Uterus (tissue), 3 donors: ENCODE measurements at regions not wholly inside any gene's neighbourhood (a gene's known extent, or its start where the extent isn't known, plus 50 kb on each side); places are given as distances from the start of the nearest gene placed in this dataset.

ENCODE experiments used
- DNase-seq, 2 donors: peaks; one replicate each; pipeline ENCODE4 v3.0.0-alpha.2; 2019 to 2020
- H3K27ac ChIP-seq, 2 donors: fragments of 200-600 bp; sonication (generic); 1 replicate in 1 of 2; 2 replicates in 1 of 2; pipeline ENCODE4 v1.5.1; 2016 to 2018
- H3K27me3 ChIP-seq, 2 donors: fragments of 200-600 bp; sonication (generic); one replicate each; pipeline ENCODE4 v1.5.1; 2018 to 2019; ENCODE audit warnings: control low read depth in 1 of 2
- H3K36me3 ChIP-seq, 2 donors: fragments of 200-600 bp; sonication (generic); one replicate each; pipeline ENCODE4 v1.5.1; 2019; ENCODE audit warnings: control low read depth in 1 of 2
- H3K4me1 ChIP-seq, 2 donors: fragments of 200-600 bp; sonication (generic); one replicate each; pipeline ENCODE4 v1.5.1; 2018 to 2019; ENCODE audit warnings: control low read depth in 1 of 2
- H3K4me3 ChIP-seq, 2 donors: fragments of 200-600 bp; sonication (generic); 1 replicate in 1 of 2; 2 replicates in 1 of 2; pipeline ENCODE4 v1.5.1; 2018 to 2019; ENCODE audit warnings: mild to moderate bottlenecking in 1 of 2
- H3K9me3 ChIP-seq, 2 donors: fragments of 200-600 bp; sonication (generic); one replicate each; pipeline ENCODE4 v1.5.1; 2019; ENCODE audit warnings: control low read depth in 1 of 2
- POLR2A ChIP-seq, 2 donors: fragments of 450-650 bp; IDR thresholded peaks; one replicate each; pipeline ENCODE4 v1.6.1; 2016; ENCODE audit warnings: antibody characterized with exemption in 2 of 2, mild to moderate bottlenecking in 1 of 2, moderate library complexity in 1 of 2
- intact Hi-C: fragments of 100-400 bp; cut with DNase I; formaldehyde crosslinking; loops from one replicate; pipeline ENCODE4 v1.15.1; 2023; ENCODE audit warnings: low total_unique reads
- TF ChIP-seq, protein P1 (sequence below), 4 experiments: fragments of 200-600 bp in 2 of 4; fragments of 450-650 bp in 2 of 4; sonication (generic) in 2 of 4; IDR thresholded peaks; one replicate each; pipeline ENCODE4 v1.5.1; 2016 to 2019; ENCODE audit warnings: antibody characterized with exemption in 4 of 4, mild to moderate bottlenecking in 2 of 4, moderate library complexity in 1 of 4
- donor health status: DM: yes; HTN: yes; CAD: no.

- Histone ChIP-seq H3K36me3 (no peaks in the 10 kb centered on the region), H3K4me3 (no peak overlapping the region), H3K4me1 (no peaks in the 10 kb centered on the region), H3K9me3 (no peaks in the 10 kb centered on the region), H3K27me3 (no peaks in the 10 kb centered on the region), H3K27ac (no peak overlapping the region)
- TF ChIP-seq POLR2A (IDR thresholded peaks at IDR 0.05): no peak
- TF ChIP-seq, protein P1, sequence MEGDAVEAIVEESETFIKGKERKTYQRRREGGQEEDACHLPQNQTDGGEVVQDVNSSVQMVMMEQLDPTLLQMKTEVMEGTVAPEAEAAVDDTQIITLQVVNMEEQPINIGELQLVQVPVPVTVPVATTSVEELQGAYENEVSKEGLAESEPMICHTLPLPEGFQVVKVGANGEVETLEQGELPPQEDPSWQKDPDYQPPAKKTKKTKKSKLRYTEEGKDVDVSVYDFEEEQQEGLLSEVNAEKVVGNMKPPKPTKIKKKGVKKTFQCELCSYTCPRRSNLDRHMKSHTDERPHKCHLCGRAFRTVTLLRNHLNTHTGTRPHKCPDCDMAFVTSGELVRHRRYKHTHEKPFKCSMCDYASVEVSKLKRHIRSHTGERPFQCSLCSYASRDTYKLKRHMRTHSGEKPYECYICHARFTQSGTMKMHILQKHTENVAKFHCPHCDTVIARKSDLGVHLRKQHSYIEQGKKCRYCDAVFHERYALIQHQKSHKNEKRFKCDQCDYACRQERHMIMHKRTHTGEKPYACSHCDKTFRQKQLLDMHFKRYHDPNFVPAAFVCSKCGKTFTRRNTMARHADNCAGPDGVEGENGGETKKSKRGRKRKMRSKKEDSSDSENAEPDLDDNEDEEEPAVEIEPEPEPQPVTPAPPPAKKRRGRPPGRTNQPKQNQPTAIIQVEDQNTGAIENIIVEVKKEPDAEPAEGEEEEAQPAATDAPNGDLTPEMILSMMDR (IDR thresholded peaks at IDR 0.05): no peak
- intact Hi-C loops: loop anchor here (10.0 kb wide), 1 partner anchor 787 kb away; no protein-coding TSS in a partner anchor
- DNase-seq: no peak
Observed at GRCh38 chr4:8737601-8738279, 133.9 kb downstream of the HMX1 start.

DNA sequence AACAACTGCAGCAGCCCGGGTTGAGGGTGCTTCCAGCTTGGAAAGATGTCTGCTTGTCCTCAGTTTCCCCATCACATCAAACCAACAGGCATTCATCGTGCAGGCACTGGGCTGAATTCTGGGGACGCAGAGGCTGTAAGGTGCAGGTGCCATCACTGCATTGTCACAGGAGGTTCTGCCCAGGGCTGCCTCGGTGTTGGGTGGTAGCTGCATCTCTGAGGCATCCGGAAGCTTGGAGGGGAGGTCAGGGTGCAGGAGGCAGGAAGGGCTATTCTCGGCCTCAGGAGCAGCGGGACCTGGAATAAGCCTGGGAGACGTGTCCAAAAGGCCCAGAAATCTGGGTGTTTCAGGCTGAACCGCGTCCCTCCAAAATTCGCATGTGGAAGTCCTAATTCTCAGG is 134.6 kb downstream of the HMX1 start:
- intact Hi-C loops: loop anchor here (10.0 kb wide), 1 partner anchor 788 kb away; no protein-coding TSS in a partner anchor
- no peak for DNase-seq

GRCh38 chr4:8736090-8736825 is 135.4 kb downstream of the HMX1 start:
- Histone ChIP-seq H3K27ac (no peak overlapping the region), H3K4me1 (no peaks in the 10 kb centered on the region), H3K4me3 (no peak overlapping the region), H3K36me3 (no peaks in the 10 kb centered on the region), H3K9me3 (no peaks in the 10 kb centered on the region), H3K27me3 (no peaks in the 10 kb centered on the region)
- intact Hi-C loops: loop anchor here (10.0 kb wide), 1 partner anchor 789 kb away; no protein-coding TSS in a partner anchor
- TF ChIP-seq, protein P1 (IDR thresholded peaks at IDR 0.05): no peak
- no peak for TF ChIP-seq POLR2A (IDR thresholded peaks at IDR 0.05)
- no peak for DNase-seq

More for the DNA sequence above, 134.6 kb downstream of the HMX1 start:
- TF ChIP-seq, protein P1 (IDR thresholded peaks at IDR 0.05): no peak
- no peak for TF ChIP-seq POLR2A (IDR thresholded peaks at IDR 0.05)
- no peaks in the 10 kb centered on the region for H3K36me3 ChIP-seq
- no peak overlapping the region for H3K27ac ChIP-seq
- H3K27me3 ChIP-seq: no peaks in the 10 kb centered on the region
- no peak overlapping the region for H3K4me3 ChIP-seq
- H3K4me1 ChIP-seq: no peaks in the 10 kb centered on the region
- H3K9me3 ChIP-seq: no peaks in the 10 kb centered on the region

DNA sequence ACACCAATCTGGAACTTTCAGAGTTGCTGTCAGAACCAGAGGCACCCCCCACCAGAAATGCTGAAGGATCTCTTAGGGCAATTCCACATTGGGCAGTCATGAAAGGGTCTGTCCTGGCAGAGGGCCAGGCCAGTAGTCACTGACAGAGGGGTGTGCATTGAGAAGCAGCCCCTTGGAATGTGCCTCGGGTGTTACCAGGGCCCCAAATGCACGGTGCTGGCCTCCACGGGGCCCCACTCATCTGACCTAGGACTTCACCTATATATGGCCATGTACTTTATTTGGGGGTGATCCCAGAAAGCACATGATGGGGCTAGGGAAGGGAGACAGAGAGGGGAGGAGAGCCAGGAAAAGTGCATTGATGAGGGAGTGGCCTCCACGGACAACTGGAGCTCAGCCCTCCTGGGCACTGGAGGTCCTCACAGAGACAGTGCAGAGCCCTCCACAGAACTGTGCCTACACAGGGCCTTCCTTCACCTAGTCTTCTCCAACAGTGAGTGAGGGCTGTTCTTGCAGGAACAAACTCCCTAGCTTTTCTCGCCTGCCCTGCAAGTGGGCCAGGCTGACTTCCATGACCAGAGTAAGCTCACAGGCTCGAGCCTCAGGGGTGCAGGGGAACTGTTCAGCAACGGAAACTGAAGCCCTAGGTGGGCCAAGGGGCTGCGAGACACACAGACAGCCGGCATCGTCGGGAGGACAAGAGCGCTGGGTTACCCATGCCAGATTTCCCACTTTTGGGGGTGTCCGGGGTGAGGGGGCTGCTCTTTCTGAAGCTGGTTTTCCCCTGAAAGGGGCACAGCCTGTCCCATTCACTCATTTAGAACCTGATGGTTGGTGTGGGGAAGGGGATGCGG is 136.2 kb downstream of the HMX1 start:
- H3K4me1 ChIP-seq: no peaks in the 10 kb centered on the region
- DNase-seq: no peak
- intact Hi-C loops: loop anchor here (10.0 kb wide), 1 partner anchor 789 kb away; no protein-coding TSS in a partner anchor
- H3K27me3 ChIP-seq: no peaks in the 10 kb centered on the region
- TF ChIP-seq, protein P1 (IDR thresholded peaks at IDR 0.05): no peak
- no peak overlapping the region for H3K4me3 ChIP-seq
- no peaks in the 10 kb centered on the region for H3K9me3 ChIP-seq
- no peaks in the 10 kb centered on the region for H3K36me3 ChIP-seq
- no peak overlapping the region for H3K27ac ChIP-seq
